IPS-18a (cell line): ENCODE measurements at regions not wholly inside any gene's neighbourhood (a gene's known extent, or its start where the extent isn't known, plus 50 kb on each side); places are given as distances from the start of the nearest gene placed in this dataset.
A peak's percentile ranks its signal among the peaks of the same experiment; 100 is the strongest.
"Not testable (repeated sequence)": the region's sequence is repeated elsewhere in the genome, so short reads cannot be mapped to it uniquely, and the experiment has no call there.

Experiments used
- H3K27ac ChIP-seq: one replicate; pipeline ENCODE4 v1.5.1; 2013; ENCODE audit warnings: low read length
- H3K27me3 ChIP-seq: one replicate; pipeline ENCODE4 v1.6.1; 2013; ENCODE audit warnings: mild to moderate bottlenecking, low read length; ENCODE audit not compliant: control insufficient read depth, insufficient read depth
- H3K36me3 ChIP-seq: one replicate; pipeline ENCODE4 v1.6.1; 2013; ENCODE audit warnings: low read depth, low read length; ENCODE audit not compliant: control insufficient read depth
- H3K4me1 ChIP-seq: one replicate; pipeline ENCODE4 v1.6.1; 2013; ENCODE audit warnings: low read depth, low read length; ENCODE audit not compliant: control insufficient read depth
- H3K4me3 ChIP-seq: one replicate; pipeline ENCODE4 v1.5.1; 2013; ENCODE audit warnings: low read length
- H3K9ac ChIP-seq: one replicate; pipeline ENCODE4 v1.6.1; 2013; ENCODE audit warnings: mild to moderate bottlenecking, low read length, moderate library complexity
- H3K9me3 ChIP-seq: one replicate; pipeline ENCODE4 v1.6.1; 2013; ENCODE audit warnings: low read depth, low read length; ENCODE audit not compliant: control insufficient read depth

DNA sequence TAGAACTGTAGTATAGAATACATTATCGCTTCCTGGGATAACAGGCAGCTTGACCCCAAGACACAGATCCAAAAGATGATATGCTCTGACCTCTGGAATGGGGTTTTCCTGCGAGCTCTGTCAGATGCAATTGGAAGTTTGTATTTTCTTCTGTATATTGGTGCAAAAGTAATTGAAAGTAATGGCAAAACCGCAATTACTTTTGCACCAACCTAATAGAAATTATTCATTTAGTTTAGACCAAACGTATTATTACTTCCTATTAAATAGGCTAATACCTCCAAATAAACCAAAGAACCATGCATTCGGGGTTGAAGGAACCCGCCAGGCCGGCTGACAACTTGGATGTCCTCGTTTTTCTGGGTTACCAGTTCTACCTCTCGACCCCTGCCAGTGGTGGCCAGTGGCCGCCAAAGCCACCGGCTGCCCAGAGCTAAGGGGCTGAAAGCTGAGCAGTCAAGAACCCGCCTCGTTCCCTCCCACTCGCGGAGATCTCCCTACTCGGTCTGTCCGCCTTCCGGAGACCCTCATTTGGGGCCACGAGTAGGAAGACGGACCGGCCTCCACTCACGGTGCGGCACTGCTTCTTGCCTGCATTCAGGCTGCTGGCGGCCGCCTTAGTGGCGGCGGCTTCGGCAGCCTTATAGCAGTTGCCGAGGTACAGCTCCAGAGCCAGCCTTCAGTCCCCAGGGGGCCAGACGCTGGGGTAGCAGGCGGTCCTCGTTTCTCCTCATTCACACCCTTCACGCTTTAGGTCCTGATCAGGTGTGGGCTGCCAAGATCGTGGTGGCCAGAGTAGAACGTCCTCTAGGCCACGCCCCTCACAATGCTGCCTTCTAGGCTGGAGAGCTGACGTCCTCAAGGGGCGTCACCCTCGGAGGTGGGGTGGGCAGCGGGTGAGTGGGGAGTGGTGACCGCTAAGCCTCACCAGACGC lies 121.9 kb downstream of the RBMX2 start:
- no peaks in the 10 kb centered on the region for H3K4me1 ChIP-seq
- H3K4me3 ChIP-seq = peak overlapping the region; percentile 62
- H3K27me3 ChIP-seq = no peaks in the 10 kb centered on the region
- H3K9me3 ChIP-seq = peaks cover 9% of the 10 kb centered on the region
- H3K36me3 ChIP-seq = no peaks in the 10 kb centered on the region
- H3K9ac ChIP-seq = no peak overlapping the region
- no peak overlapping the region for H3K27ac ChIP-seq

DNA sequence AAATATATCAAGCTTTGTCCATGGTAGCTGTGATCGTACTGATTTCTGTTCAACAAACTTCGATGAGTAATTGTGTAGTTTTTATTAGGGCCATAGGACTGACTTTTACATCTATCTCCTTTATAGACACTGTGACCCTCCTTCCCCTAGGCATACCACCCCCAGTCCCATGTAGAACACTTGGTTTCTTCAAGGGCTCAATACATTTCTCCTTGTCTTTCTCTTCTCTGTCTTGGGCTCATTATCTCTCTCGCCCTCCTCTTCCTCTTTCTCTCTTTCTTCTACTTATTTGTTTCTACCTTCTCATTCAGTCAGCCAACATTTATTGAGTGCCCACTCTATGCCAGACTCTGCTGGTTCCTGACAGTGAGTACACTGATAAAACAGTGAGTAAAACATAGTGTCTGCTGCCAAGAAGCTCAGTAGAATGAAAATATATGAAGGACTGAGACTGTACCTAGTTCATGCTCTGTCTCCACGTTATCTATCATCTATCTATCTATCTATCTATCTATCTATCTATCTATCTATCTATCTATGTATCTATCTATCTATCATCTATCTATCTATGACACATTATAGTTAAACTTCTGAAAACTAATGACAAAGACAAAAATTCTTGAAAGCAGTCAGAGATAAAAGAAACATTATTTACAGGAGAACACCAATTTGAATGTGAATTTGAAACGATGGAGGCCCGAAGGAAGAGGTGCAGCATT lies 122.8 kb downstream of the RBMX2 start:
- Histone ChIP-seq H3K9ac (no peak overlapping the region), H3K36me3 (no peaks in the 10 kb centered on the region), H3K4me1 (no peaks in the 10 kb centered on the region), H3K27me3 (no peaks in the 10 kb centered on the region), H3K9me3 (peaks cover 9% of the 10 kb centered on the region), H3K27ac (no peak overlapping the region), H3K4me3 (peak overlapping the region; percentile 62)

DNA sequence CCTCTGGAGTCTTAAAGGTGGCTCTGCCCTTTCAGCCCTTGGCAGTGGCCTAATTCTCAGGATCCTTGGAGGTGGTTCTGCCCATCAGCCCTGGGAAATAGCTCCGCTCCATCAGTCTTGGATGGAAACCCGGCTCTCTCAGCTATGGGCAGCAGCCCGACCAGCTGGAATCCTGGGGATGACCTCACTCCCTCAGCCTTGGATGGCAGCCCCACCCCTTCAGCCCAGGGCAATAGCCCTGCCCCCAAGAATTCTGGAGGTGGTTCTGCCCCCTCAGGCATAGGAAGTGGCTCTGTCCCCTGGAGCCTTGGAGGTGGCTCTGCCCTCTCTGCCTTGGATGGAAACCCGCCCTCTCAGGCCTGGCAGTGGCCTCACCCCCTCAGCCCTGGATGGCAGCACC lies 127.7 kb downstream of the RBMX2 start:
- H3K27ac ChIP-seq = no peak overlapping the region
- no peaks in the 10 kb centered on the region for H3K27me3 ChIP-seq
- H3K9me3 ChIP-seq = peaks cover 15% of the 10 kb centered on the region
- H3K9ac ChIP-seq = no peak overlapping the region
- H3K4me1 ChIP-seq = no peaks in the 10 kb centered on the region
- H3K4me3 ChIP-seq = no peak overlapping the region
- no peaks in the 10 kb centered on the region for H3K36me3 ChIP-seq

DNA sequence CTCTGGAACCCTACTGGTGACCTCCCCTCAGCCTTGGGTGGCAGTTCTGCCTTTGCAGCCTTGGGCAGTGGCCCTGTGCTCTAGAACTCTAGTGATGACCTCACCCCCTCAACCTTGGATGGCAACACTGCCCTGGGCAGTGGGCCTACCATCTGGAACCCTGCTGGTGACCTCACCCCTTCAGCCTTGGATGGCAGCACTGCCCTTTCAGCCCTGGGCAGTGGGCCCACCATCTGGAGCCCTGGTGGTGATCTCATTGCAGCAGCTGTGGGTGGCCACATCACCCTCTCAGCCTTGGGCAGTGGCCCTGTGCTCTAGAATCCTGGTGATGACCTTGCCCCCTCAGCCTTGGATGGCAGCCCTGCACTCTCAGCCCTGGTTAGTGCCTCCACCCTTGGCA lies 129.3 kb downstream of the RBMX2 start:
- Histone ChIP-seq H3K4me3 (no peak overlapping the region), H3K36me3 (no peaks in the 10 kb centered on the region), H3K27ac (no peak overlapping the region), H3K4me1 (no peaks in the 10 kb centered on the region), H3K9ac (no peak overlapping the region), H3K9me3 (peaks cover 17% of the 10 kb centered on the region), H3K27me3 (no peaks in the 10 kb centered on the region)

DNA sequence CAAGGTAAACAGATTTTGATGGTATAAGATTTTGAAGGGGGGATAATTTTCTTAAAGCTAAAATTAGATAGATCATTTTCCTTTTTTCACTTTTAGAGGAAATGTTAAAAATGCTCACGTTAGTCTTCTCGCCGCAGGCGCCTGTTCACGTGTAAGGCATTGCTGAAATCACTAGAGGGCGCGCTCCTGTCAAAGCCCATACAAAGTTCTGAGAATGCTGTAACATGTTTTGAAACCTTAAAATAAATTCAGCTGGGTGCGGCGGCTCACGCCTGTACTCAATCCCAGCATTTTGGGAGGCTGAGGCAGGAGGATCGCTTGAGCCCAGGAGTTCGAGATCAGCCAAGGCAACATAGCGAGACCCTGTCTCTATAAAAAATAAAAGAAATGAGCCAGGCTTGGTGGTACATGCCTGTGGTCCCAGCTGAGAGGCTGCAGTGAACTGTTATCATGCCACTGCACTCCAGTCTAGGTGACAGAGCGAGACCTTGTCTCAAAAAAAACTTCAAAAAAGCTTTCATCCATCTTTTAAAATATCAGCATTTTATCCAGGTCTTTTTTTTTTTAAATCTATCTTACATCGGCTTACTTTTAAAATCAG lies 138.0 kb downstream of the RBMX2 start:
- H3K9ac ChIP-seq = no peak overlapping the region
- no peak overlapping the region for H3K4me3 ChIP-seq
- no peaks in the 10 kb centered on the region for H3K27me3 ChIP-seq

DNA sequence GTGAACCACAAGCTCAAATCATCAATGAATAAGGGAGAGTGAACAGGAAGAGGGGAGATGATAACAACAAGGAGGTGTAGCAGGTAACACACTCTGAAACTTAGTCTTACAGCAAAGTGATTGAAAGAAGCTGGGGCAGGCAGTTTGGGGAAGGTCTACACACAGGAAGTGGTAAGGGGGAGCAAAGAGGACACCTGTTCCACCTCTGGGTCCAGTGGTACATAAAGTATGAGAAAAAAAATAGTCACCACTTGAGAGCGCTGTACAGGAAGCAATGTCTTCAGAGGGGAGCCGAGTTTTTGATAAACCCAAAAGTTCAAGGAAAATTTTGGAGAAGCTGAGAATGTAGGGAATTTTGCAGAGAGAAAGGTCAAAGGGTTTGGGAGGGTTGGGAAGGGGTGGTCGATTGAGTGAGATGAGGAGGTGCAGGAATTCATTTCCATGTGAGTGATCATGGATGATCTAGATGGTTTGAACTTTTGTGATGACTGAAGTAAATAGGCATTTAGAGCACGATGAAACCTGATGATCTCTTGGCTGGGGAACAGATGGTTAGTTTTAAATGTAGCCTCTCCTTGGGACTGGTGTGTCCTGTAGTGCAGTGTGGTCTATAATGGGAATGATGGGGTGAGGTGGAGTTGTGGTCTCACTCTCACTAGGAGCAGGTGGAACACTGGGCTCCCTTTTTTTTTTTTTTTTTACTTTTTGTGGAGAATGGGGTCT lies 142.0 kb downstream of the RBMX2 start:
- Histone ChIP-seq H3K9ac (no peak overlapping the region), H3K27ac (no peak overlapping the region), H3K9me3 (peaks cover 2% of the 10 kb centered on the region), H3K4me3 (no peak overlapping the region), H3K36me3 (no peaks in the 10 kb centered on the region), H3K27me3 (no peaks in the 10 kb centered on the region), H3K4me1 (no peaks in the 10 kb centered on the region)

More for the DNA sequence above, 138.0 kb downstream of the RBMX2 start:
- Histone ChIP-seq H3K36me3 (no peaks in the 10 kb centered on the region), H3K4me1 (no peaks in the 10 kb centered on the region), H3K9me3 (peaks cover 7% of the 10 kb centered on the region), H3K27ac (no peak overlapping the region)

DNA sequence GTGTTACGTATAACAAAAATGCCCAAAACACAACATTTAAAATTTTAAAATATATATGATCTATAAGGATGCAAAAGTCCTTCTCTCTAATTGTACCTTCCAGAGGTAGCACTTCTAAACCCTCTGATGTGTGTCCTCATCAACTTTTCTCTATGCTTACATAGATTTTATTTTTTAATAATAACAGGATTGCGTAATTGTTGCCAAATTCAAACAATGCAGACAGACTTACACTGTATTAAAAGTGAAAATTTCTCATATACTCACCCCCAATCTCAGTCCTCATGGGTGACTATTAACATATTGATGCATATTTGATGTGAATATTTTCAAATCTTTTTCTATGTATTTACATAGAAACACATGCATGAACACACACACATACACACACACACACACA lies 144.0 kb downstream of the RBMX2 start:
- no peak overlapping the region for H3K4me3 ChIP-seq
- peaks cover 5% of the 10 kb centered on the region for H3K9me3 ChIP-seq
- H3K27ac ChIP-seq = no peak overlapping the region
- H3K4me1 ChIP-seq = no peaks in the 10 kb centered on the region
- no peak overlapping the region for H3K9ac ChIP-seq
- no peaks in the 10 kb centered on the region for H3K27me3 ChIP-seq
- H3K36me3 ChIP-seq = no peaks in the 10 kb centered on the region

DNA sequence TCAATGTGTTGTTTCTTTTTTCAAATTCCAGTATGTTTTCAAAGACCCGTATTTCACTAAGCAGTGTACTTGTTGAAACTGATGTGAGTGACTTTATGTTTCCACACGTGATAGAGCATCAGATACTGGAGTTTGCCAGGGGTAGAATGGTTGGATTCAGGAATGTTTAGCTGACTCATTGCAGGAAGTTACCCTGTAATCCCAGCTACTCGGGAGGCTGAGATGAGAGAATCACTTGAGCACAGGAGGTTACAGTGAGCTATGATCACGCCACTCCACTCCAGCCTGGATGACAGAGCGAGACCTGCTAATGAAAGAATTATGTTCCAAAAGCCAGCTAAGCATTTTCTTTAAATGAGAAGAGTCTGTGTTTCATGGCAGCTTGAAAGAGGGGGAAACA lies 147.6 kb downstream of the RBMX2 start:
- H3K4me1 ChIP-seq, H3K9ac ChIP-seq, H3K36me3 ChIP-seq, H3K27me3 ChIP-seq, H3K27ac ChIP-seq, H3K4me3 ChIP-seq: not testable (repeated sequence)
- peaks cover 18% of the 10 kb centered on the region for H3K9me3 ChIP-seq

DNA sequence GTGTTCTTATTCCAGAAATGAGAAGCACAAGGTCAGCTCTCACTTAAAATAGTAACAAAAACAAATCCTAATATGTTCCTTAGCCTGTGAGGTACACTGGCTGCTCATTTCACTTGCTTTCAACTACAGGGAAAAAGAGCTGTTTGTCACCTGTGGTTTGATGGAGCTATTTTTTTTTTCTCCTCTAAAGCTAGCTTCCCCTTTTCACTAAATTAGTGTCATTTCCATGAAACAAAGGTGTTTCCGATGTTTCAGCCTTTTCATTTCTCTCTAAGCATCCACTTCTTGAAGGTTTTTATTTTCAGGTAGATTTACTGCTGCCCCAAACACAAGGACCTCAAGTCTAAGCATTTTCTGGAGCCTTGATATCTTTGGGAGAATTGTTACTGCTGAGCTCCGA lies 148.6 kb downstream of the RBMX2 start:
- no peak overlapping the region for H3K27ac ChIP-seq
- H3K4me1 ChIP-seq = no peaks in the 10 kb centered on the region
- H3K27me3 ChIP-seq = no peaks in the 10 kb centered on the region
- H3K9me3 ChIP-seq = peaks cover 18% of the 10 kb centered on the region
- no peak overlapping the region for H3K9ac ChIP-seq
- no peaks in the 10 kb centered on the region for H3K36me3 ChIP-seq
- no peak overlapping the region for H3K4me3 ChIP-seq

DNA sequence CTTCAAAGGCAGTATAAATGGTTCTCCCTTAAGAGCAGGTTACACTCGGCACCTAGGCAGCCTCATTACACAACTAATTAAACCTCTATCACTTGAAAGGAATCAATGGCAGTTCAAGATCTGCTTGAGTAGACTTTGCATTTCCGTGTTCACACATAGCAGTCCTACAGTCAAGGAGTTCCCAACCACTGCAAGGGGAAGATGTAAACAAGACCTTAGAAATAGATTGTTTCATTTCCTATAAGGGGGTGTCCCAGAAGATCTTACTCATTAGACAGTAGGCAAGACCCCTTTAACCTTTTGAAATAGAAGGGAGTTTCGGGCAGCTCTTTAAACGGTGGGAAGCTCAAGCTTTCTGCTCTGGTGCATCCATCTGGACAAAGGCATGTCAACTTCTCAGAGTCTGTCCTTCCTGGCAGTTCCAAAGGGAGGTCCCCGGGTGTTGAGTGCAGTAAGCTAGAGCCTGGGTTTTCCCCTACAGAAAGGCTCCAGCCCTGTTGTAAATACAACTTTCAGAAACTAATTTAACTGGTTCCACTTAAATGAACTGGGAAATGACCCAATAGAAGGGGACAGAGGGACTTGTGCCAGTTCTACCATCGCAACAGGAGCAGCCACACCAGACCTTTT lies 150.8 kb downstream of the RBMX2 start:
- H3K36me3 ChIP-seq = no peaks in the 10 kb centered on the region
- H3K27ac ChIP-seq = no peak overlapping the region
- H3K27me3 ChIP-seq = no peaks in the 10 kb centered on the region
- peaks cover 24% of the 10 kb centered on the region for H3K9me3 ChIP-seq
- H3K4me3 ChIP-seq = no peak overlapping the region
- no peak overlapping the region for H3K9ac ChIP-seq
- no peaks in the 10 kb centered on the region for H3K4me1 ChIP-seq

DNA sequence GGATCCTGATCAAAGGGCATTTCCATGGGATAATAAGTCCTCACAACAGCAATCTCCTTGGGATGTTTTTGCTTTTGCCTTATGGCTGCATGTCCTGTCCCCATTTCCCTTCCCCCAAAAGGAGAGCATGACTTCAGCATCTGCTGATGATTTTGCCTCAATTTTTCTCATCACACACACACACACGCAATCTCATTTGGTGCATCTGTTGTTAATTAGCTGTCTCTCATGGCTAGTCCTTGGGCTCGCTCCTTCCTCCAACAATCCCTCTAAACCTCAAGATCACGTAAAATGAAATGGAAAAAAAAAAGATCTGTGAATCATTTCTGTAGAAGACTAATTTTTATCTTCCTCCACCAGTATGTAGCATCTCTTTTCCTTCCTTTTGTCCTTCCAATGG lies 153.6 kb downstream of the RBMX2 start:
- no peak overlapping the region for H3K4me3 ChIP-seq
- peaks cover 22% of the 10 kb centered on the region for H3K9me3 ChIP-seq
- H3K27ac ChIP-seq = no peak overlapping the region
- H3K36me3 ChIP-seq = no peaks in the 10 kb centered on the region
- no peak overlapping the region for H3K9ac ChIP-seq
- no peaks in the 10 kb centered on the region for H3K4me1 ChIP-seq
- H3K27me3 ChIP-seq = no peaks in the 10 kb centered on the region
